ENCODE measurements at regions not wholly inside any gene's neighbourhood (a gene's known extent, or its start where the extent isn't known, plus 50 kb on each side); places are given as distances from the start of the nearest gene placed in this dataset.

- H2BK20ac ChIP-seq (ENCODE audit: low read depth, low read length, poor library complexity, severe bottlenecking) = no peak overlapping the region
- no peak overlapping the region for H3K4me2 ChIP-seq (ENCODE audit: insufficient read depth, insufficient read length, low read length)
- TF ChIP-seq CTCF (conservative IDR thresholded peaks at IDR 0.05) = no peak
- no peaks in the 10 kb centered on the region for H3K9me3 Mint-ChIP-seq
- H3K14ac ChIP-seq (ENCODE audit: insufficient read depth, low read length) = no peak overlapping the region
- H2BK5ac ChIP-seq (ENCODE audit: insufficient read length, low read length) = no peak overlapping the region
- H3K27ac ChIP-seq (ENCODE audit: insufficient read length, low read depth, low read length) = no peak overlapping the region
- no peak overlapping the region for H3K56ac ChIP-seq (ENCODE audit: insufficient read length, low read depth, low read length)
- no peak for DNase-seq
- H3K9me3 ChIP-seq (ENCODE audit: control insufficient read depth, low read depth, low read length) = no peaks in the 10 kb centered on the region
- H3K23me2 ChIP-seq (ENCODE audit: insufficient read length, low read depth, low read length, poor library complexity, severe bottlenecking) = no peaks in the 10 kb centered on the region
- no peak overlapping the region for H4K5ac ChIP-seq (ENCODE audit: insufficient read length, low read depth, low read length)
- H3K4me1 ChIP-seq (ENCODE audit: insufficient read depth, low read length) = no peaks in the 10 kb centered on the region
- WGBS (ENCODE audit: extremely low coverage, insufficient read length, low lambda C conversion rate) = no CpG with 5 or more reads among the region's 3 CpGs
- H2BK120ac ChIP-seq (ENCODE audit: low read depth, low read length, poor library complexity, severe bottlenecking) = no peak overlapping the region
- no peaks in the 10 kb centered on the region for H3K79me1 ChIP-seq (ENCODE audit: insufficient read depth, low read depth, low read length, poor library complexity, severe bottlenecking)
- no peaks in the 10 kb centered on the region for H3K27me3 Mint-ChIP-seq (ENCODE audit: low read depth)
- H3K4ac ChIP-seq (ENCODE audit: low read depth, low read length) = no peak overlapping the region
- no peak overlapping the region for H4K8ac ChIP-seq (replicated peaks; ENCODE audit: insufficient read length, low read depth, low read length)
- no peak overlapping the region for H3T11ph ChIP-seq (ENCODE audit: low read length)
- peaks cover 4% of the 10 kb centered on the region in 2 experiments for H3K4me1 Mint-ChIP-seq
- no peak overlapping the region for H2BK12ac ChIP-seq (ENCODE audit: insufficient read length, low read depth, low read length)
- H2AK5ac ChIP-seq (ENCODE audit: insufficient read length, low read length) = no peak overlapping the region
- no peak overlapping the region for H2BK15ac ChIP-seq (ENCODE audit: low read depth, low read length)
- no peaks in the 10 kb centered on the region for H4K20me1 ChIP-seq (ENCODE audit: control insufficient read depth, insufficient read depth, insufficient read length)
- no peak overlapping the region for H2AFZ ChIP-seq (ENCODE audit: low read length)
- H3K4me3 Mint-ChIP-seq = no peak overlapping the region
- no peak overlapping the region for H4K91ac ChIP-seq (ENCODE audit: insufficient read length, low read depth, low read length)
- H3K36me3 Mint-ChIP-seq (ENCODE audit: insufficient read depth in 1 of 3, low read depth in 3 of 3) = no peaks in the 10 kb centered on the region
- no peak overlapping the region for H3K27ac Mint-ChIP-seq
- H3K18ac ChIP-seq (ENCODE audit: insufficient read length, low read depth, low read length) = no peak overlapping the region
- no peaks in the 10 kb centered on the region for H3K79me2 ChIP-seq (ENCODE audit: insufficient read depth, low read length)
- H3K9ac ChIP-seq (ENCODE audit: extremely low read depth, insufficient read length, low read length) = no peak overlapping the region
- no peaks in the 10 kb centered on the region for H3K27me3 ChIP-seq (ENCODE audit: insufficient read depth, low read length)
- no peak overlapping the region for H3K23ac ChIP-seq (ENCODE audit: insufficient read length, low read depth, low read length)
Measured at GRCh38 chr13:23518231-23518630, 52.0 kb upstream of the TNFRSF19 start.

Measured in H9 (cell line).